BE2C (cell line): ENCODE measurements at regions not wholly inside any gene's neighbourhood (a gene's known extent, or its start where the extent isn't known, plus 50 kb on each side); places are given as distances from the start of the nearest gene placed in this dataset.

ENCODE experiments used
- DNase-seq: peaks from one replicate; pipeline ENCODE4 v3.0.0-alpha.2; 2020
- H3K27me3 ChIP-seq: fragments of 250-450 bp; sonication (Bioruptor Pico); 2 replicates; pipeline ENCODE4 v1.5.1; 2020; ENCODE audit warnings: mild to moderate bottlenecking
- H3K36me3 ChIP-seq: fragments of 250-450 bp; sonication (Bioruptor Pico); 2 replicates; pipeline ENCODE4 v1.5.1; 2020; ENCODE audit warnings: mild to moderate bottlenecking
- H3K4me1 ChIP-seq: fragments of 250-450 bp; sonication (Bioruptor Pico); 2 replicates; pipeline ENCODE4 v1.5.1; 2020
- H3K4me3 ChIP-seq: 2 replicates; pipeline ENCODE4 v1.5.1; 2011; ENCODE audit warnings: low read depth, low read length
- H3K9me3 ChIP-seq: fragments of 250-450 bp; sonication (Bioruptor Pico); 2 replicates; pipeline ENCODE4 v1.5.1; 2020
- TF ChIP-seq, protein P1 (sequence below): IDR thresholded peaks from 2 replicates; pipeline ENCODE4 v1.5.1; 2012; ENCODE audit warnings: mild to moderate bottlenecking, low read depth, low read length

DNA sequence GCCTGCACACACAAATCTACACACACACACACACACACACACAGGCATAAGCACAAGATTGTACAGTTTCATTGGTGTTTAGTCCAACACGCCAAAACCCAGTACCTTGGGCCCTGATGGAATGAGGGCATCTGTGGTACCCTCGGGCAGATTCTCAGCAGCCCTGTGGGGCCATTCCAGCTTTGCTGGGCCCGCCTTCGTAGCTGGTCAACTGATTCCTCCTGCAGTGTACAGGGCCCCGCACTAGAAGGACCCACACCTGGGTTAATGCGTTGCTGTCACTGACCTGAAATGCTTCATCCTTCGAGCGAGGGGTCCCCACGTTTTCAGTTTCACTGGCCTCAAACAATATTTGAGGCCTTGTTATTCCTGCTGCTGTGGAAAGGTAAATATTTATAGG lies 731.2 kb downstream of the BRD1 start:
- no peaks in the 10 kb centered on the region for H3K36me3 ChIP-seq
- TF ChIP-seq, protein P1, sequence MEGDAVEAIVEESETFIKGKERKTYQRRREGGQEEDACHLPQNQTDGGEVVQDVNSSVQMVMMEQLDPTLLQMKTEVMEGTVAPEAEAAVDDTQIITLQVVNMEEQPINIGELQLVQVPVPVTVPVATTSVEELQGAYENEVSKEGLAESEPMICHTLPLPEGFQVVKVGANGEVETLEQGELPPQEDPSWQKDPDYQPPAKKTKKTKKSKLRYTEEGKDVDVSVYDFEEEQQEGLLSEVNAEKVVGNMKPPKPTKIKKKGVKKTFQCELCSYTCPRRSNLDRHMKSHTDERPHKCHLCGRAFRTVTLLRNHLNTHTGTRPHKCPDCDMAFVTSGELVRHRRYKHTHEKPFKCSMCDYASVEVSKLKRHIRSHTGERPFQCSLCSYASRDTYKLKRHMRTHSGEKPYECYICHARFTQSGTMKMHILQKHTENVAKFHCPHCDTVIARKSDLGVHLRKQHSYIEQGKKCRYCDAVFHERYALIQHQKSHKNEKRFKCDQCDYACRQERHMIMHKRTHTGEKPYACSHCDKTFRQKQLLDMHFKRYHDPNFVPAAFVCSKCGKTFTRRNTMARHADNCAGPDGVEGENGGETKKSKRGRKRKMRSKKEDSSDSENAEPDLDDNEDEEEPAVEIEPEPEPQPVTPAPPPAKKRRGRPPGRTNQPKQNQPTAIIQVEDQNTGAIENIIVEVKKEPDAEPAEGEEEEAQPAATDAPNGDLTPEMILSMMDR = no peak
- no peak overlapping the region for H3K4me3 ChIP-seq
- no peaks in the 10 kb centered on the region for H3K4me1 ChIP-seq
- H3K9me3 ChIP-seq = no peaks in the 10 kb centered on the region; the same call in 1 of the 2 replicates
- no peaks in the 10 kb centered on the region for H3K27me3 ChIP-seq
- no peak for DNase-seq

DNA sequence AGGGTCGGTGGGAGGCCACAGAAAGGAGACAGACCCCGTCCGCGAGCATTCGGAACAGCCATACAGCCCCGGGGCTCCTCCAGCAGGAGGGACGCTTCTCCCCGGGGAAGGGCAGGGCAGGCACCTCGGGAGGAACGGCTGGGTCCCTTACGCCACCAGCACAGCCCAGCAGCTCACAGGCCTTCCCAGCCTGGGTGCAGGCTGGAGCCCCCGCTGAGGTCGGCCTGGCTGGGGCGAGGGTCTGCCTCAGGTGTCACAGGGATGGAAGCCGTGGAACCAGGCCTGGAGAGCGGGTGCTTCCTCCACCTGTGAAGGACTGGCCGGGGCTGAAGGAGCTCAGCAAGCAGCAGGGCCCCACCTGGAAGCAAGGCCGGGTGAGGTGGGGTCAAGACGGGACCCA lies 732.3 kb downstream of the BRD1 start:
- Histone ChIP-seq H3K9me3 (no peaks in the 10 kb centered on the region; the same call in 1 of the 2 replicates), H3K4me3 (no peak overlapping the region), H3K36me3 (no peaks in the 10 kb centered on the region), H3K27me3 (no peaks in the 10 kb centered on the region), H3K4me1 (no peaks in the 10 kb centered on the region)
- DNase-seq = no peak
- TF ChIP-seq, protein P1 = no peak

DNA sequence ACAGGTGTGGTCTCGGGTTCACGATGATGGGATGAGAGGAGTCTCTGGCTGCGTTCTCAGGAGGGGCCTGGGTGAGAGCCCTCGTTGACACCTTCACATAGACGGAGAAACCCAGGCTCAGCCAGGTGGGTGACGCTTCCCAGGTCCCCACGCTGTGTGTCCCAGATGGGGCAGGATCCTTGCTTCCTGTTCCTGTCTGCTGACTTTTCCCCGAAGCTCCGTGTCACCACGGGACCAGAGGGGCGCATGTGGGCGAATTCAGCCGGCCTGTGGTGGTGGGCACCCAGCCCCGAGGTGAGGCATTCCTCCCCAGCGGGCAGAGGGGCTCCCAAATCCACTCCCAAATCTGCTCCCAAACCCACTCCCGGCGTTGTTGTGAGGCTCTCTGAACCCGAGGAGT lies 732.8 kb downstream of the BRD1 start:
- H3K4me3 ChIP-seq = no peak overlapping the region
- no peak for DNase-seq
- TF ChIP-seq, protein P1 = no peak
- H3K4me1 ChIP-seq = no peaks in the 10 kb centered on the region
- H3K36me3 ChIP-seq = no peaks in the 10 kb centered on the region
- H3K27me3 ChIP-seq = no peaks in the 10 kb centered on the region
- H3K9me3 ChIP-seq = no peaks in the 10 kb centered on the region; the same call in 1 of the 2 replicates

DNA sequence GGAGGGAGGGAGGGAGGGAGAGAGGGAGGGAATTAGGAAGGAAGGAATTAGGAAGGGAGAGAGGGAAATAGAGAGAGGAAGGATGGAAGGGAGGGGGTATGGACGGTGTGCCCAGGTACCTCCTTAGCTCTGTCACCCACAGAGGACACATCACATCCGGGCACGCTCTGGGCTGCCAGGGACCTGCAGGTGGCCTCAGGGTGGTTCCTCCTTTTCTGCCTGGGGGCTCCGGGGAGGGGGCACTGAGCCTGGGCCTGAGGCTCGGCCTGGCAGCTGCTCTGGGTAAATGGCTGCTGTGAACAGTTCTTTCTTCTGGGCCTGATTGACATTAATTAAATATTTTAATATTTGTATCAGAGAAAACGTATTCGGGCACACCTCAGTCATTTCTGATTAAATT lies 733.5 kb downstream of the BRD1 start:
- H3K27me3 ChIP-seq = no peaks in the 10 kb centered on the region
- no peaks in the 10 kb centered on the region for H3K36me3 ChIP-seq
- H3K4me1 ChIP-seq = no peaks in the 10 kb centered on the region
- no peak overlapping the region for H3K4me3 ChIP-seq
- TF ChIP-seq, protein P1 = no peak
- no peaks in the 10 kb centered on the region; the same call in 1 of the 2 replicates for H3K9me3 ChIP-seq
- DNase-seq = no peak

DNA sequence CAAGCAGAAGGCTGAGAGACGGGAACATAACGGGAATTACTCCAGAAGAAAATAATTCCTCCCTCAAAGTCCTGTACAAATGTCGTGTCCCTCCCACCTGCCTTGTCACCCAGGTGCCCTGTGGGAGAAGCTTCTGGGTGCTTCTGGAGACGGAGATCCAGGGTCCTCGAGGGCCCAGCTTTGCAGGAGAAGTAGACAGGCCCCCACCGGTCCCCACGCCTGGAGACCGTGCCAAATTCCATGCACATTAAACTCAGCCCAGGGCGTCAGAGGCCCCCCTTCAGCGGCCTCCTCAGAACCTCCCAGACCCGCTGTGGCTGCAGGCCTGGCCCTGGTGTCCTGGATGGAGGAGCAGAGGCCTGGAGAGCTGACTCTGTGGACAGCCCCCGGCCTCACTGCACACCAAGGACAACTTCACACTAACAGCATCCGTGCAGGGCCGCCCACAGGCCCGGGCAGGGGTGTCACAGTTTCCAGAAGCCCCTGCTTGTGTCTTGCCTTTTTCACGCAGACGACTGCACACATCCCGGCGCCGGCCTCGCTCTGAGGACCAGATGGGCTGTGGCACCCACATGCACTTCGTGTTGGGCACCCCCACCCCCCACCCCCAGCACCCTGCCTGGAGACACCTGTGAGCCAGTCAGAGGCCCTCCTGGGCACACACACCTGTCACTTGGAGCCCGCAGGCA lies 734.3 kb downstream of the BRD1 start:
- no peak for DNase-seq
- Histone ChIP-seq H3K36me3 (no peaks in the 10 kb centered on the region), H3K4me3 (no peak overlapping the region), H3K27me3 (no peaks in the 10 kb centered on the region), H3K4me1 (no peaks in the 10 kb centered on the region), H3K9me3 (no peaks in the 10 kb centered on the region; the same call in 1 of the 2 replicates)
- TF ChIP-seq, protein P1 = no peak

DNA sequence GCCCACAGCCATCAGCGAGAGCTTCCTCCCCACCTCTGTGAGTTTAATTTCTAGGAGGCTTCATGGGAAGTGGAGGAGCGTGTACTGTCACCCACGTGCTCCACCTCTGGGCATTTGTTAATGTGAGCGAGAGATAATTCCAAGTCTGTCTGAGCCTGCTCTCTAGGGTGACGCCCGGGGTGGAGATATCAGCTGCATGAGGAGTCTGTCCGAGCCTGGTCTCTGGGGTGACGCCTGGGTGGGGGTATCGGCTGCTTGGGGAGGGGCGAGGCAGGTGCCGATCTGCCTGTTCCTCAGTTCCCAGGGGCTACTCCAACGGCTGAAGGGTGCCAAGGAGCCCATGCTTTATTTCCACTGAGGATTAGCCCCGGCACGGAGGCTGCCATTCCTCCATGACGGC lies 735.0 kb downstream of the BRD1 start:
- Histone ChIP-seq H3K4me1 (no peaks in the 10 kb centered on the region), H3K9me3 (no peaks in the 10 kb centered on the region; the same call in 1 of the 2 replicates), H3K36me3 (no peaks in the 10 kb centered on the region), H3K4me3 (no peak overlapping the region), H3K27me3 (no peaks in the 10 kb centered on the region)
- no peak for DNase-seq
- TF ChIP-seq, protein P1 = no peak
